Effector memory CD8-positive, alpha-beta T cell (primary cell): ENCODE measurements at regions not wholly inside any gene's neighbourhood (a gene's known extent, or its start where the extent isn't known, plus 50 kb on each side); places are given as distances from the start of the nearest gene placed in this dataset.

Experiments used
- ATAC-seq: fragments of 150-1000 bp; cut with Tn5 transposase; replicated peaks from 2 replicates; pipeline ENCODE4 v1.10.0; 2021; ENCODE audit warnings: mild to moderate bottlenecking, moderate library complexity
- DNase-seq, 3 experiments: peaks; one replicate each; pipeline ENCODE4 v3.0.0; 2021
- H3K27ac Mint-ChIP-seq, 2 donors: one replicate each; pipeline ENCODE4 v1.8.0; 2022; ENCODE audit warnings: mild to moderate bottlenecking in 2 of 2, mixed read lengths in 2 of 2, moderate library complexity in 2 of 2
- H3K27me3 Mint-ChIP-seq, 2 donors: one replicate each; pipeline ENCODE4 v1.8.0; 2022; ENCODE audit warnings: mixed read lengths in 2 of 2
- H3K36me3 Mint-ChIP-seq: one replicate; pipeline ENCODE4 v1.8.0; 2022; ENCODE audit warnings: mild to moderate bottlenecking, moderate library complexity, mixed read lengths; ENCODE audit not compliant: insufficient read depth
- H3K4me1 Mint-ChIP-seq, 2 donors: one replicate each; pipeline ENCODE4 v1.8.0; 2022; ENCODE audit warnings: low read depth in 2 of 2, mixed read lengths in 2 of 2
- H3K4me3 Mint-ChIP-seq, 2 donors: one replicate each; pipeline ENCODE4 v1.8.0; 2022; ENCODE audit warnings: mild to moderate bottlenecking in 2 of 2, mixed read lengths in 2 of 2, moderate library complexity in 2 of 2
- H3K9me3 Mint-ChIP-seq, 2 donors: one replicate each; pipeline ENCODE4 v1.8.0; 2022; ENCODE audit warnings: mixed read lengths in 2 of 2

DNA sequence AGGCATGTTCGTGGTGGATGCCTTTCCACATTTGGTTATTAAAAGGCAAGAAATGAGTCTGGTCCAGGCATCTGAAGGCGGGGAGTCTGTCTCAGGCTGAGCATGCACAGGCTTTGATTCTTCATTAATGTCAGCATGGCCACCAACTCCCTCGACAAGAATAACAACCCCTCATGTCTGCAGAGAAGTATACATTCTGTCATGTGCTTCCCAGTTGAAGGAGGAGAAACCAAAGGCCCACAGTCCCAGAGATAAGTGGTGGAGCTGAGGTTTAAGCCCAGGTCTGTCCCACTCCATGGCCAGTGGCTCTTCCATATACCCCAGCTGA lies 61.6 kb upstream of the LAPTM5 start:
- Mint-ChIP-seq H3K4me3 (no peak overlapping the region), H3K9me3 (no peaks in the 10 kb centered on the region), H3K27me3 (peaks cover 28 to 41% of the 10 kb centered on the region in 2 donors), H3K36me3 (no peaks in the 10 kb centered on the region), H3K4me1 (peaks cover 12 to 15% of the 10 kb centered on the region in 2 donors), H3K27ac (no peak overlapping the region)
- DNase-seq: no peak
- ATAC-seq: no peak

DNA sequence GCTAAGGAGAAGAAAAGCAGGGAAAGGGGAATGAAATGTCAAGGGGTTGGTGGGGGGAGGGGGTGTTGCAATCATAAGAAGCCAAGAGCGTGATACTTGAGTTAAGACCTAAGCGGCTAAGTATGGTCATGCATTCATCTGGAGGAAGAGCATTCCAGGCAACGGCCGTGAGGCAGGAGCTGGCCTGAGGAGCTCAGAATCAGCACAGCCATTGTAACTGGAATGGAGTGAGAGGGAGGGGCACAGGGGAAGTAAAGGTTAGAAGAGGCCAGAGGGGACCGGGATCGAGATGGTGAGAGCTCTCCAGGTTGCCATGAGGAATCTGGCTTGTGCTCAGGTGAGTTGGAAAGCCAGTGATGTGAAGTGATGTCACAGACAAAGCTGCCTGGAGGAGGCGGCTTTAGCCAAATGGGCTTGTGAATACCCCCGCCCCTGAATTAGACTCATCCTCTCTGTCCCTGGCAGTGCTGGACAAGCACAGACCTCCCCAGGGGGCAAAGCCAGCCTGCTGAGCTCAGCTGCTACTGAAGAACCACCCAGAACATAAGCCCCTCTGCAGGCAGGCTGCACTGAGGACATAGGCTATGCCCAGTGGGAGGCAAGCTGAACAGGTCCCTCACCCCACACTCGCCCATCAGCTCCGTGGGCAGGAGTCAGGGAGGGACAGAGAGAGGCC lies 61.1 kb upstream of the LAPTM5 start:
- Mint-ChIP-seq H3K27ac (no peak overlapping the region), H3K4me3 (no peak overlapping the region), H3K27me3 (peaks cover 23 to 36% of the 10 kb centered on the region in 2 donors), H3K36me3 (no peaks in the 10 kb centered on the region), H3K9me3 (no peaks in the 10 kb centered on the region), H3K4me1 (peaks cover 7 to 10% of the 10 kb centered on the region in 2 donors)
- ATAC-seq (no peak), DNase-seq (no peak)

DNA sequence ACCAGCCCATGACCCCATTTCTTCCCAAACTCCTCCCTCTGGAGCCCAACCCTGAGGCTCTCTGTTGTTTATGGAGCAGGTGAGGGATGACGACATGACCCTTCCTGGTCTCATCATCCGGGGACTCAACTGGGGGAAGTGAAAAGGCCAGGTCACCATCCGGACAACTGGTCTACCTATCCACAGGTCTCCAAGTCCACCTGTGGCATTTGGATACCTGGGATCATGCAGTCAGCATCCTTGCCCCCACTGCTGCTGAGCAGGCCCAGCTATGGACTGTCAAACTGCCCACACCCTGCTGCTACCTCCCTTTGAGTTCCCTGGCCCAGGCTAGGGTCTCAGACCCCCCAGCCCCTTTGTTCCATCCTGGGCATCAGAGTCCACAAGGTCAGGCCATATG lies 60.0 kb upstream of the LAPTM5 start:
- no peak for ATAC-seq
- Mint-ChIP-seq H3K36me3 (no peaks in the 10 kb centered on the region), H3K4me3 (no peak overlapping the region), H3K27me3 (peaks cover 11 to 26% of the 10 kb centered on the region in 2 donors), H3K4me1 (peaks cover 0 to 2% of the 10 kb centered on the region in 2 donors), H3K27ac (no peak overlapping the region), H3K9me3 (no peaks in the 10 kb centered on the region)
- no peak for DNase-seq

DNA sequence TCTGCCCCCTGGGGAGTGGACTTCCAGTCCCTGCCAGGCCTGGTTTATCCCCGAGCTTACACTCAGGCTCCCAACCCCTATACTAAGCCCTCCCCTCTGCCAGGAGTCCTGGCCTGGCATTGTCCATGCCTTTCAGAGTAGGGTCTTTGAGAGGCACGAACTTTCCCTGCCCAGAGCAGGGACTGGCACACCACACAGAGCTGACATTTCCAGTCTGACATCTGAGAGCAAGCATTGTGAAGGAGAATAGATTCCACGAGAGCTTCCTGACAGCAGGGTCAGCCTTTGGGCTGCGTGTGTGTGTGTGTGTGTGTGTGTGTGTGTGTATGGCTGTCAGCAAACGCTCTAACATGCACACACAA lies 59.5 kb upstream of the LAPTM5 start:
- H3K4me1 Mint-ChIP-seq: peaks cover 0 to 2% of the 10 kb centered on the region in 2 donors
- H3K4me3 Mint-ChIP-seq: no peak overlapping the region
- H3K27ac Mint-ChIP-seq: no peak overlapping the region
- no peaks in the 10 kb centered on the region for H3K36me3 Mint-ChIP-seq
- DNase-seq (no peak), ATAC-seq (no peak)
- H3K9me3 Mint-ChIP-seq: no peaks in the 10 kb centered on the region
- H3K27me3 Mint-ChIP-seq: peaks cover 6 to 26% of the 10 kb centered on the region in 2 donors

DNA sequence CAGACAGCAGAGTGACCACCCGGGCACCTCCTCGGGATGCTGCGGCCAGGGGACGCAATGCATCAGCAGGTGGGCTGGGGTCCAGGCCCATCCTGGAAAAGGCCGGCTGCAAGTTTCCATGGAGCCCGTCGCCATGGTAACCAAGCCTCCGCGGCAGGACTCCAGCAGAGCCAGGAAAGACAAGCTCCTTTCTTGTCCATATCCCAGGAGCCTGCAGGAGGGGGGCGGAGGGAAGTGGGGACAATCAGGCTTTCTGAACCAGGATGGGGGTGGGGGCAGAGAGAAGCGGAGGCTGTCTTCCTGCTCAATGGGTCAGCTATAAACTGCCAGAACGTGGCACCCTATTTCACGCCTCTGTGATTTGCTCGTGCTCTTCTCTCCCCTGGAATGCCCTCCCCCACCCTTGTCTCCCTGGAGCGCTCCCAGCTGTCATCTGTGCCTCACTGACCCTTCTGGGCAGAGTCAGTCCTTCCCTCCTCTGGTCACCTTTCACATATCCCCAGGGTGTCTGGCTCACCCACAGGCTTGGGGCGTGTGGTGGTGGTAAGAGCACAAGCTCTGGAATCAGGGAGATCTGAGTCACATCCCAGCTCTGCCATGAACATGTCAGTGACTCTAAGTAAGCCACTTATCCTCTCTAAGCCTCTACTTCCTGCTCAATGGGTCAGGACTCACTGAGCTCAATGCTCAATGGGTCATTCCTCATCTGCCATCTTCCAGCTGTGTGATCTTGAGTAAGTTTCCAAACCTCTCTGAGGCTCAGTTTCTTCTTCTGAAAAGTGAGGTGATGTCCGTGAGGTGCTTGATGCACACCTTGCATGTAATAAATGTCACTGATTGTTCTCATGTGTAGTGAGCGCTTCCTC lies 58.9 kb upstream of the LAPTM5 start:
- ATAC-seq: no peak

DNA sequence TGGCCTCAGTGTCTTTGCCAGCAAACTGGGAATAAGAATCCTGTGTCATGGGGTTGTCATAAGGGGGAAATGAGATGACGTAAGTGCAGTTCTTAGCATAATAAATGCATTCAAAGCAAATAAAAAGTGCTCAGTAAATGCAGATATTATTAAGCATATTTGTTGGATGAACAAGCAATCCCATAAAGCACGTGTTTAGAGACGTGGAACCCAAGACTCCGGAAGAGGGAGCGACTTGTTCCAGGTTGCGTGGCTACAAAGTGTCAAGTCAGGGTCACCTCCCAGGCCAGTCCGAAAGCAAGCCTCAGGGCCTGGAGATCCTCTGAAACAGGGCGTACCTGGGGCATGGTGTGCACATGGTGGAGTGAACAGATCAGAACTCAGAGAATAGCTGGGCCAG lies 58.0 kb upstream of the LAPTM5 start:
- Mint-ChIP-seq H3K9me3 (no peaks in the 10 kb centered on the region), H3K27ac (no peak overlapping the region), H3K4me3 (no peak overlapping the region), H3K4me1 (peaks cover 0 to 2% of the 10 kb centered on the region in 2 donors), H3K27me3 (peaks cover 4 to 27% of the 10 kb centered on the region in 2 donors), H3K36me3 (no peaks in the 10 kb centered on the region)
- no peak for DNase-seq
- no peak for ATAC-seq

More for the DNA sequence above, 58.9 kb upstream of the LAPTM5 start:
- Mint-ChIP-seq H3K4me3 (no peak overlapping the region), H3K9me3 (no peaks in the 10 kb centered on the region), H3K27me3 (peaks cover under 1 to 23% of the 10 kb centered on the region in 2 donors), H3K36me3 (no peaks in the 10 kb centered on the region), H3K4me1 (peaks cover 0 to 2% of the 10 kb centered on the region in 2 donors), H3K27ac (no peak overlapping the region)
- no peak for DNase-seq

DNA sequence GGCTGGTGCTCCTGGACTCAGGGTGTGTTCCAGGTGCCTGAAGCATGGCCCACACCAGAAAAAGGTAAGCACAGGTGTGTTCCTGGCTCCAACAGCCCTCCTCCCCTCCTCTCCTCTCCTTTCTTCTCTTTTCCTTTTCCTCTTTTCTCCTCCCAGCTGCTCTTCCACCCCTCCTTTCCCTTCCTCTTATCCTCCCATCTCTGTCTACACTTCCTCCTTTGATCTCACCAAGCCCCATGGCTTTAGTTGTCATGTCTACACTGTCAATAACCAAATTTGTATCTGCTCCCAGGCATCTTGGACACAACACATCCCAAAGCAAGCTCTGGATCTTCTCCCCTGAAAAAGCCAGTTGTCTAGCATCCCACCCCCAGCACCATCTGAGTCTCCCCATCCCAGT lies 56.7 kb upstream of the LAPTM5 start:
- H3K36me3 Mint-ChIP-seq: no peaks in the 10 kb centered on the region
- no peaks in the 10 kb centered on the region for H3K9me3 Mint-ChIP-seq
- H3K4me3 Mint-ChIP-seq: no peak overlapping the region
- DNase-seq (no peak), ATAC-seq (no peak)
- peaks cover 17 to 37% of the 10 kb centered on the region in 2 donors for H3K27me3 Mint-ChIP-seq
- peaks cover 0 to 2% of the 10 kb centered on the region in 2 donors for H3K4me1 Mint-ChIP-seq
- no peak overlapping the region for H3K27ac Mint-ChIP-seq

DNA sequence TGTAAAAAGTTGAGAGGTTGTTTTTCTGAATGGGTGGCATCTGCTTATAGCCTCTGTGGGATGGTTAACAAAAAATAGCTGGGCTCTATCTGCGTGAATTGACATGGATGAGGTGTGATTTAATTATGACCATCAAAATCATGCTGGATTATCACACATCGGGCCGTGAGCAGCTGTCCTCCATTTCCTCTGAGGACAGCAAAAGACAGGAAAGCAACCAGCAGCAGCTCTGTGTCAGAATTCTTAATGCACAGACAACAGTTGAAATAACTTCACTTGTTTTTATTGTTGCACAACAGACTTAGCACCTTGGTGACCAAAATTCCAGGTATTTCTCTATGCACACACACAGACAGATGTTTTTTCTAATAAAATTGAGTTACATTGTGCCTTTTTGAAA lies 54.5 kb upstream of the LAPTM5 start:
- Mint-ChIP-seq H3K27me3 (peaks cover 35 to 39% of the 10 kb centered on the region in 2 donors), H3K36me3 (no peaks in the 10 kb centered on the region)

DNA sequence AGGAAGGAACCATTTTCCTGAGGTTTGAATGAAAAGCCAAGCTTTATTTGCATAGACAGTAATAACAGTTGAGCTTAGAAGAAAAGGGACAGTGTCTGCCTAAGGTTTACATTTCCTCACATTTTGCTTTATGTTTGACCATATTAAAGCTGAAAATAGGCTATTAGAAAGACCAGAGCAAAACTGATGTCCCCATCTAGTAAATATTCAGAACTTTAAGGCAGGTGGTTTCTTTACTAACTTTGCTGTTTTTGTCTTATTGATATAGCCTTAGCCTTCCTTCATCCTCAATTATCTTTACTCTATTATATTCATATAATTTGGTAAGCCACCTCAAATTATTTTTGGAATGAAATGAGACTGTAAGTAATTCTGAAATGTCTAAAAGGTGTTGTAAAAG lies 53.6 kb upstream of the LAPTM5 start:
- no peak for DNase-seq
- no peak for ATAC-seq
- H3K36me3 Mint-ChIP-seq: no peaks in the 10 kb centered on the region
- H3K27ac Mint-ChIP-seq: no peak overlapping the region
- no peaks in the 10 kb centered on the region for H3K9me3 Mint-ChIP-seq
- H3K4me3 Mint-ChIP-seq: no peak overlapping the region
- no peaks in the 10 kb centered on the region for H3K4me1 Mint-ChIP-seq
- peaks cover 37 to 48% of the 10 kb centered on the region in 2 donors for H3K27me3 Mint-ChIP-seq

More for the DNA sequence above, 54.5 kb upstream of the LAPTM5 start:
- Mint-ChIP-seq H3K4me3 (no peak overlapping the region), H3K27ac (no peak overlapping the region), H3K9me3 (no peaks in the 10 kb centered on the region), H3K4me1 (no peaks in the 10 kb centered on the region)
- ATAC-seq: no peak
- no peak for DNase-seq

DNA sequence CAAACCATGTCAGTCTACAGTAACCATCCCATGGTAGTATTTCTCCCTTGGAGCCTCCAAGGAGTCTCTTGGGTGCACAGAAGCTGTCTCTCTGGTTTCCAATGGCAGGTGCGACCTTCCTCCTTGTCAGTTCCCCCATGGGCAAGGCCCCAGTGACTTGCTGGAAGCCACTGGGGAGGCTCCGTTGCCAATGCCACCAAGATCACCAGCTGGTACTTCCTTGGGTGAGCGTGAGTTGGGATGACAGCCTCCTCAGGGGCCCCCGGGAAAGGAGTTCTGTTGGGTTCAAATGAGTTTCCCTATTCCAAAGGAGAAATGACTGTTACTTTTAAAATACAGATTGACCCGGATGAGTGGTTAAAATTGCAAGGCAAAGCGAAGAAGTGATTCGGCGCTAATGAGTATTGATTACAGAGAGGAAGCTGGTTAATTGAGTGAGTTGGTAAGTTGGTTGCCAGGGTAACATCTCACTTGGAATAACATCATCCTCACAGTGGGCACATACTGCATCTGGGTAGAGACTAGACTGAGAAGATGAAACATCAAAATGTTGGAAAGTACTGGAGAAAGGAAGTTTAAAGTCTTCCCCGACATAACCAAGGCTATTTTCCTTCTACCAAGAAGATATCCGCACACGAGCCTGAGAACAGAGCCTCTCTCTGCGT lies 53.0 kb upstream of the LAPTM5 start:
- ATAC-seq (no peak), DNase-seq (no peak)
- Mint-ChIP-seq H3K4me1 (no peaks in the 10 kb centered on the region), H3K27me3 (peaks cover 43 to 54% of the 10 kb centered on the region in 2 donors), H3K27ac (no peak overlapping the region), H3K36me3 (no peaks in the 10 kb centered on the region), H3K9me3 (no peaks in the 10 kb centered on the region), H3K4me3 (no peak overlapping the region)

DNA sequence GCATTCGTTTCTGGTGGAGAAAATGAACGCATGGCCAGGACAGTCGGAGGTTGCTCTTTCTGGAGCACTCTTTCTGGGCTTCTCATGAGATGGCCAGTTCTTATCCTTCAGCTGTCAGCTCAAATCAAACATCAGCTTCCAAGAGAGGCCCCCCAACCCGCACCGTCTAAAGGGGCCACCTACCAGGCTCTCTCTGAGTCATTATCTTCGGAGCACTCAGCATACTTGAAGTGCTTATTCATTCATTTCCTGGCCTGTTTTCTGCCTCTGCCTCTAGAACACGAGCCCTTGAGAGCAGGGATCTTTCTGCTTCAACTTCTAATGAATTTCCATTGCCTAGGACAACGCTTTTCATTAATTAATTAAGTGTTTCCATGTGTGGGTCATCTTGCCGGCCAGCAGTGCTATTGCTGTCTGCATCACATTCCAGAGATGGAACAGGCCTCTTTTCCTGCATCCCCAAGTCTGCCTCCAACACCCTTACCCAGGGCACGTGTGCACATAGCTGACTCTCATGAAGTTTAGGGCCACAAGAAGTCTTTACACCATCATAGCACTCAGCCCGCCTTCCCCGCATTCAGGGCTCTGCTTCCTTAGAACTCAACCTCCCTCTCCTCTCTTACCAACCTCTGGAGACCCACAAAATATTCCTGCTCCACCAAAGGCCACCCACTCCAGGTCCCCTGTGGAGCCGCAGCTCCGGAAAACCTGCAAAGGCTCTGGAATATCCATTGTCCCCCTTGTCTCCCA lies 52.1 kb upstream of the LAPTM5 start:
- Mint-ChIP-seq H3K4me3 (no peak overlapping the region), H3K36me3 (no peaks in the 10 kb centered on the region), H3K27me3 (peaks cover 51 to 63% of the 10 kb centered on the region in 2 donors), H3K9me3 (no peaks in the 10 kb centered on the region), H3K27ac (no peak overlapping the region), H3K4me1 (no peaks in the 10 kb centered on the region)
- ATAC-seq (no peak), DNase-seq (no peak)

DNA sequence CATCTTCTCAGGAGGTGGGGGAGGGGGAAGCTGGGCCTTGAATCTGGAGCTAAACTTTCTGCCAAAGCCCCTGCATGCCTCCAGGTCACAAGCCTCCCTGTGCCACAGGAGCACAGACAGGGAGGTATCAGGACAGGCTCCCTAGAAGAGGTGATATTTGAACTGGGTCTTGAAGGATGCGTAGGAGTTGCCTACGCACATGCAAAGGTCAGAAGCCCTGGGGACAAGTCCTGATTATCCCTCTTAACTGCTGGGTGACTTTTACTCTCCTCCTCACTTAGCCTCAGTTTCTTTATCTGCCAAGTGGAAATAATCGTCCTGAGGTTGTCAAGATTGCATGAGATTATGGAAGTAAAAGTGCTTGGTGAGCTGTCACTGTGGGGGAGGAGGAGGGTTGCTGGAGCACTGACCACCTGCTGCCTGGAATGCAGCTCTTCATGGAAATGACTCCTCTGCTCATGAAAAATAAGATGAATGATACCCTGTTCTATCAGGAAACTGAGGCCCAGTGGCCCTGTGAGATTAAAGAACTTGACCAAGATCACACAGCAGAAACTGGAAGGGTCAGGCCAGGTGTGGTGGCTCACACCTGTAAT lies 50.6 kb upstream of the LAPTM5 start:
- ATAC-seq (no peak), DNase-seq (no peak)
- no peak overlapping the region for H3K27ac Mint-ChIP-seq
- peaks cover 56 to 77% of the 10 kb centered on the region in 2 donors for H3K27me3 Mint-ChIP-seq
- no peaks in the 10 kb centered on the region for H3K36me3 Mint-ChIP-seq
- H3K9me3 Mint-ChIP-seq: no peaks in the 10 kb centered on the region
- no peak overlapping the region for H3K4me3 Mint-ChIP-seq
- H3K4me1 Mint-ChIP-seq: no peaks in the 10 kb centered on the region
